Fibroblast of skin of scalp (primary cell): ENCODE measurements at regions not wholly inside any gene's neighbourhood (a gene's known extent, or its start where the extent isn't known, plus 50 kb on each side); places are given as distances from the start of the nearest gene placed in this dataset.
"Not testable (repeated sequence)": the region's sequence is repeated elsewhere in the genome, so short reads cannot be mapped to it uniquely, and the experiment has no call there.

Experiments used
- DNase-seq: peaks from one replicate; pipeline ENCODE4 v3.0.0-alpha.2; 2013

DNA sequence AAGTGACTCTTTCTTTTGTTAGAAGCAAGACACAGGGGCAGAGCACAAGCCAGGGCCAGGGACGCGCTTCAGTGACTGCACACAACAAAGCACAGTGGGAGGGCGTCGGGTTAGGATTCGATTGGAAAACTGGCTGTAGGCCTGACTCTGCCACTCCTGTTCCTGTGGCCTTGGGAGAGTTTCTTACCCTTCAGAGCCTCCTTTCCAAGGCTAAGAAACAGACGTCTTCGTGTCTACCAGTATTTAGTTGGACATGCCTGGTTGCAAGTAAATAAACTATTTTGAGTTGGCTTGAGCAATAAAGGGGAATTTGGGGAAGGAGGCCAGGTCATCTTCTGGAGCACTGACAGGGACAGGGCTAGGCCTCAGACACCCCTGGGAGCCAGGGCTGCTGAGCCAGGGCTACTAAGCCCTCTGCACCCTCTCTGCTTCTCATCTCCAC, 549.1 kb downstream of the INSC start:
- no peak for DNase-seq

DNA sequence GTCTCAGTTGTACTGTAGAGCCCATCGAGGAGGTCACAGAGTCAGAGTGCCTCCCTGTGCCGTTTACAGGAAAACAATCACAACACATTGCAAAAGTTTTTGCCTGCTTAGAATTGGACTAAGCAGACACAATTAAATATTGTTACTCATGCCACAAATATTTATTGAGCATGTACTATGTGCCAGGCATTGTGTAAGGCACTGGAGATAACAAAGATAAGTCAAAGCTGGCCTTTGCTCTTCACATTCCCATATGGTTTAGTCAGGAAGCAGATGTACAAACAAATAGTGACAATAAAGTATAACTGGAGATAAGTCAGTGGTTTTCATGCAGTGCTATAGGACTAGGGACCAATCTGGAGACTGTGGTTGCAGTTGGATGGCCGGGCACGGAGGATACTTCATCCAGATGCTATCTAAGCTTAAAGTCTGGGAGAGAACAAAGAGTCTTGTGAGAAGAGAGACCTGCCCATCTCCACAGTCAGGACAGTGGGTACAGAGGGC, 550.7 kb downstream of the INSC start:
- DNase-seq = no peak

DNA sequence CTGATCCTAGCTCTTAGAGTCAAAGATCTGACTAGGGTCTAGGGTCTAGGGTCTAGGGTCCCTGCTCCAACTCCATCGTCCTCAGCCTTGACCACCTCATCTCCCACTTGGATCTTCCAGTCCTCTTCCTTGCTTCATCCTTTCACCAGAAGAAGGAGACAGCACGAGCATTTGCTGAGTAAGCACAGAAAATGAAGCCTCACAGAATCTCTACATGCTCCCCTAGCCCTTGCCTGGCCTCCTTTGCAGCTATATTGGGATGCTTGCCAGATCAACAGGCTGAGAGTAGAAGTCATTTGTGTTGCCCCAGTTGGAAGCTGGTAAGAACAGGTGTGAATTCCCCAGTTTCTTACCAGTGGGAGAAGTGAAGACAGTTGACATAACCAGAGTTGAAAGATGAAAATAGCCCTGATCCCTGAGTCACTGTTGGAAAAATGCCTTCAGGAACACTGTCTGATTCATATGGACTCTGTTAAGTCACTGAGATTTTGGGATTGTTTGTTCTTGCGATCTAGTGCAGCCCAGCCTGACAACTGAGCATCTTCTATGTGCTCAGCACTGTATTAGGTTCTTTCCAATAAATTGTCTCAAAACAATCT, 552.5 kb downstream of the INSC start:
- no peak for DNase-seq

DNA sequence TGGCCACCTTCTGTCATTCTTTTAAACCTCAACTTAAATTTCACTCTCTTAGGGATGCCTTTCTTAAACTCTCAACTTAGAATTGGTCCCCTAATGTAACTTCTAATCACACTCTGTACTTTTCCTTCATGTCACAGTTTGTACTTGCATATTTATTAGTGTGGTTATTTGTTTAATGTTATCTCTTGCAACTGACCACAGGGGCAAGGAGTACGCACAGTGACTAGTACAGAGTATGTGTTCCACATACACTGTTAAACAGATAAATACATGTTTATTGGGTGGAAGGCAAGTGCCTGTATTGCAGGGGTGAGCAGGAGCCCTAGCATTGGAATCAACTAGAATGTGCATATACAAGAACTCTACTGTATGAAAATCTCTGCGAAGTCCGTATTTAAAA, 554.0 kb downstream of the INSC start:
- no peak for DNase-seq

DNA sequence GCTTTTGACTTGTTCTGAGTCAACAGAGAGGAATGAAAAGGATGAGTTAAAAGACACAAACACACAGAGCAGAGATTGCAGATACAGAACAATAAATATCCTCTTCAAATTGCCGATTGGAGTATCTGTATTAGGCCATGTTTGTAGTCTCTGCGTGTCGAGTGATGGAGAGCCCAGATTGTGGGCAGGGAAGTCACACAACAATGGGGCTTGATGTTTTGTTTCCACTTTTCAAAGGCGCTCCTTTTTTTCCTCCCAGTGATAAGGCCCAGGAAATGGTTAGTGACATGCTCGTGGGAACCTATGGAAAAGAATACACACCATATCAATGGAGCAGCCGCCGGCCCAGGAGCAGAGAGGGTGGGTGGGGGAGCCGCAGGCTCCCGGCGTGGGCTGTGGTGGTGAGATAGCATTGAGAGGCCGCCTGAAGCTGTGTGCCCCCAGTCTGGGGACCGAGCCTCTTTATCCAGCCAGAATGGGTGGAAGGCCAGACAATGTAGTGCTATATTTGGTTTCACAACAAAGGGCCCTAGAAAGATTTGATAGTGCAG, 555.9 kb downstream of the INSC start:
- no peak for DNase-seq

DNA sequence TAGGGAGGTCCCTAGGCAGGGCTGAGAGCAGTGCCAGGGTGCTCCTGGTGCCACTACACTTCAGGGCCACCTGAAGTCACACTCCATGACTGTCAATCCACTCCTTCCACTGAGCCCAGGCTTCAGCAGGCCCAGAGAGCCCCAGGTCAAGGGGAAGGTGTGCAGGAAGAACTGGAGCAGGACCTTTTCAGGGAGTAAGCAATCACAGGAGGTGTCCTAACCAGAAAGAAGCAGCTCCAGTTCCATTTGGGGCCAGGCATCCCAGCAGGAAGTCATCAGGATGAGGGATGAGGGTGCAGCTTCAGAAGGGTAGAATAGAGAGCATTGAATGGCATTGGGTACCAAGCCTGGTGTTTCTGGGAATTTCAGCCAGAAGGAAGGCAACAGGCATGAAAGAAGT, 556.5 kb downstream of the INSC start:
- no peak for DNase-seq

DNA sequence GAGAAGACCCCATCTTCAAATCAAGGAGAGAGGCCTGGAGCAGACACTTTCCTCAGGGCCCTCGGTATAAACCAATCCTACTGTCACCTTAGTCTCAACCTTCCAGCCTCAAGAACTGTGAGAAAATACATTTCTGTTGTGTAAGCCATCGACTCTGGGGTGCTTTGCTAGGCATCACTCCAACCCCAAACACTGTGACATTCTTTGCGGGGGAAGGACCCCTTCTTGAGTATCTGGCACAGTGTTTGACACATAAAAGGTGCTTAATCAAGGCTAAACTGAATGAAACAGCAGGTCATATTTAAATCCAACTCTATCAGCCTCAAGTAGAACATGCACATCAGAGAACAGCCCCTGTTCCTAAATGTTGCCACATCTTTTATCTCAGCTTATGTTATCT, 558.1 kb downstream of the INSC start:
- DNase-seq = no peak

DNA sequence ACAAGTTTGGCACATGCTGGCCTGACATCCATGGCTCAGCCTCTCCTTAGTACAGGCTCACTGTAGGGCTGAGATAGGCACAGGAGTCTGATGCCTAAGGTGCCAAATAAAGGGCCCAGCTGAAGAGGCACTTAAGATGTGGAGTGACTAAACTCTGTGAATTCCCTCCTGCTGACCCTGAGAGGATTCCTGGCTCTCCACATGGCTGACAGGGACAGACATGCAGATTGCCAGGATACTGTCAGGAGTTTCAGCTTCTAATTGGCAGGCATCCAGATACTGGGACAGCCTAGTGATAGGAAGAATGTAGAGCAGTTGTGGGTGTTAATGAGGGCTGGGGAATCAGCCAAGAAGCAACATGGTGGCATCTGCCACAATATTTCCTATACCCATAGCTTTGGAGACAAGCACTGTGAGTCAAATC, 558.7 kb downstream of the INSC start:
- DNase-seq = peak; percentile 15

DNA sequence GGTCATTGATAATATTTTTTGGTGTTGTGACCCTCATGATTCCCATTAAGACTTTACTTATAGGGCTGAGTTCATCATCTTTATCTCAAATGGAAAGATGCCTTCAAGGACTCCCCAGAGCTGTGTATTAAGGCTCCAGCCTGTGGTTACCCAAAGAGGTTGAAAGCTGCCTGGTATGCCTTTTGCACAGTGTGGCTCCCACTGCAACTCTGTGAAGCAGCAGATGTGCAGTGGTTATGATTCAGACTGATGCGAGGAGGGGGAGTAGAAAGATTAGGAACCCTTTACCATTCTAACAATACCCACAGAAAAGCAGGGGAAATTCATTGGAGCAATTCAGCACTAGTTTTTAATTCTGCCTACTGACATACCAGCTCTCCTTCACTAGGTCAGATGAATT, 560.0 kb downstream of the INSC start:
- no peak for DNase-seq

DNA sequence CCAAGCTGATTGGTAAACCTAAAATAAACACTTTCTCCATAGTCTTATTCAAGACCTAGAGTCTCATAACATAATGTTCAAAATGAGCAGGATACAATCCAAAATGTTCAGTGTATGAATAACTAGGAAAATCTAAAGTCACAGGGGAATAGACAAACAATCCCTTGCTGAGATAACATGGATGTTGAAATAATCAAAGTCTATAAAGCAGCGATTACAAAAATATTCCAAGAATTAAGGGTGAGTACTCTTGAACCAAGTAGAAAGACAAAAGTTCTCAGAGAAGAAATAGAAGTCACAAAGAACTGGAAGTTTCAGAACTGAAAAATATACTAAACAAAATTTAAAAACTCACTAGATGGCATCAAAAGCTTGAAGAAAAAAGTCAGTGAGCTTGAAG, 561.0 kb downstream of the INSC start:
- no peak for DNase-seq

DNA sequence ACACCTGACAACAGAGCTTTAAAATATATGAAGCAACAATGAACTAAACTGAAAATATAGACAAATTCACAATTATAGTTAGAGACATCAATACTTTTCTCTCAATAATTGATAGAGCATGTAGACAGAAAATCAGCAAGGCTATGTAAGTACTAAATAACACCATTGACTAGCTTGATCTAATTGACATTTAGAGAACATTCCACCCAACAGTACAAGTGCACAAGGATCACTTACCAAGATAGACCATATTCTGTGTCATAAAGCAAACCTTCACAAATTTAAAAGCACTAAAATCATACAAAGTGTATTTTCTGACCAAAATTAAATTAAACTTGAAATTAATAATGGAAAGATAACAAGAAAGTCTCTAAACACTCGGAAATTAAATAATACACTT, 562.5 kb downstream of the INSC start:
- DNase-seq = no peak

DNA sequence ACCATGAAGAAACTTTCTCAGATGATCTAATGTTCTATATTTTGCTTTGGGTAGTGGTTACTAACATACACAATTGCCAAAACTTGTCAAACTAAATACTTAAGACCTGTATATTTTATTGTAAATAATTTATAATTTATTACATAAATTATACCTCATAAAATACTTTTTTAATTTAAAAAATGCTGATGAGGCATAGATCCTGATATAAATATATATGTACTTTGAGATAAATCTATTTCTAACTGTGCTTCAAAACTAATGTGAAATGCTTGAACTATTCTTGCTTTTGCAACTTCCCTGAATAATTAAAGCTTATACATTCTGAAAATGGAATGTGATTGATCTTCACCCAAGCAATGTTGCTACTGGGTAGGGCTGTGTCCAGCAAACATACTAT, 568.8 kb downstream of the INSC start:
- no peak for DNase-seq

DNA sequence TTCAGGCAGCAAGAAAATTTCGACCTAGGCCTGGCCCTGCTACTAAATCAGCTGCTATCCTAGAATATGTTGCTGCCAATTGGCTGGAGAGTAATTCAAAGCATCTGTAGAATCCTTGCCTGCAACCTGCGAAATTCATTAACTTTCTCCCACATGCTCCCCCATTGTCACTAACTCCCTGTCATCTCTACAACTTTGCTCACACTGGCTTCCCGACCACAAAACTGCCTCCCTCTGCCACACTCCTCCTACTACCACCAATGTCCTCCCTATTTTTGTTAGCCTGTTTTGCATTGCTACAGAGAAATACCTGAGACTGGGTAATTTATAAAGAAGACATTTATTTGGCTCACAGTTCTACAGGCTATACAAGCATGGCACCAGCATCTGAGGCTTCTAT, 570.6 kb downstream of the INSC start:
- DNase-seq = no peak

DNA sequence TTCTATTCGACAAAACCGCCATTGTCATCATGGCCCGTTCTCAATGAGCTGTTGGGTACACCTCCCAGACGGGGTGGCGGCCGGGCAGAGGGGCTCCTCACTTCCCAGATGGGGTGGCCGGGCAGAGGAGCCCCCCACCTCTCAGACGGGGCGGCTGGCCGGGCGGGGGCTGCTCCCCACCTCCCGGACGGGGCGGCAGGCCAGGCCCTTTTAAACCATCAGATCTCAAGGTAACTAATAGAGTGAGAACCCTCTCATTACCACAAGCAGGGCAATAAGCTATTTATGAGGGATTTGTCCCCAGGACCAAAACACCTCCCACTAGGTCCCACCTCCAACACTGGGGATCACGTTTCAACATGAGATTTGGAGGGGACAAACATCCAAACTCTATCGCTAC, 571.5 kb downstream of the INSC start:
- DNase-seq = not testable (repeated sequence)

DNA sequence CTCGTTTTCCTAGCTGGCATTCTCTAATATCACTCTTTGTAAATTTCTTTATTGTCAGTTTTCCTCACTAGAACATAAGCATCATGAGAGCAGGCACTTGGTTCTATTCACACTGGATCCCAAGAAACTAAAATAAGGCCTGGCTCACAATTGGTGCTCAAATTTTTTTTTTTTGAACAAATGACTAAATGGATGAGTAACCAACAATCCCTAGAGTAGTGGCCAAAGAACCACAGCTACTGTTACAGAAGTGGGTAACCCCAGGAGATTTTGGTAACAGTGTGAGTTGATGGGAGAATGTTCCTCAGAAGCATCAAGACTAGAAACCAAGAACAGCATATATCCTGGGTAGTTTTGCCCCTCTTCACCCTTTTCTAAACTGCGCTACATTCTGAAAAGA, 572.6 kb downstream of the INSC start:
- DNase-seq = no peak

DNA sequence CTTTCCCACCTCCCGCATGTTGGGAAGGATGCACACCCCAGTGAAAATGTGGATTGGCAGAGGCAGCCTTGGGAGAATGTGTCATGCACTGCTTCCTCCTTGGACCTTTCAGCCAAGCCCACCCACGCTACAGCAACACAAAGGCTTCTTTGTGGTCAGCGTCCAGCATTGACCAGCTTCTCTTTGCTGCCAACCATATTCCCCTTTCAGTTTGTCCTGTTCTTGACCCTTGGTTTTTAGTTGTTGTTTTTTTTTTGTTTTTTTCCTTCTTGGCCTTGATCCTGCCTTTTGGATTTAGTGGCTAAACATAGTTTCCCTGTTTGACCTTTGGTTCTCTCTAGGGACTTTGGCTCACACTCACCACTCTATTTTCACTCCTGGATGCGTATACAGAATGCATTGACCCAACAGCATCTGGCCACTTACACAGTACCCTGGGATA, 573.6 kb downstream of the INSC start:
- no peak for DNase-seq

DNA sequence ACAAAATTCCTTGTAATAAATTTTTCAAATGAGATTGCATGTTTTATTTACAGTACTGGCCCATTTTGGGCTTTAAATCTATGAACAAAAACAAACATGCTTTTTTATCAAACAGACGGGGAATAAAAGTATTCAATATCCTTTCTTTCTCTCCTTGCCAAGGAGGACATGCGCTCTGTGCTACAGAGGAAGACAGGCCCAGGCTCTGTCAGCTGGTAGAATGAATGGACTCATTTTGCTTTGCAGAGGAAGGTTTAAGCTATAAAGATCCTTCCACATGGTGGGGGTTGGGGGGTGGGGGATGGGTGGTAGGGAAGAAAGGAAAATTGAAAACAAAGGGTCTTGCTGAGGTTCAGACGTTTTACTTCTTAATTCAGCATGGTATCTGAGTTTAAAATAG, 575.6 kb downstream of the INSC start:
- no peak for DNase-seq

DNA sequence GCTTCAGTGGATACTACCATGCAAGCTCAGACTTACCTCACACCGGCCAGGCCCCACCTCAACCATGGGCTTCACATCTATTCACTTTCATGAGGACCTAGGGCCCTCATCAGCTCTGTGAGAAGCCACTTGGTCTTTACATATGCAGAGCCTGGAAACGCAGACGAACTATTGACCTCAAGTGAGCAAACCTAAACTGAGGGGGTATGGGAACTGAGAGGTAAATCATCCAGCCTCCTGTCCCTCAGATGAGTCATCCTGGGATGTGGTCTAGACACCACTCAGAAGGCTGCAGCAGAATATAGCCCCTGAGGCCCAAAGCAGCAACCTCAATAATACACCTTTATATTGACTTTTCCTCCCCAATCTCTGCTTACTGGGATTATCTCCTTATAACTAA, 578.0 kb downstream of the INSC start:
- no peak for DNase-seq

DNA sequence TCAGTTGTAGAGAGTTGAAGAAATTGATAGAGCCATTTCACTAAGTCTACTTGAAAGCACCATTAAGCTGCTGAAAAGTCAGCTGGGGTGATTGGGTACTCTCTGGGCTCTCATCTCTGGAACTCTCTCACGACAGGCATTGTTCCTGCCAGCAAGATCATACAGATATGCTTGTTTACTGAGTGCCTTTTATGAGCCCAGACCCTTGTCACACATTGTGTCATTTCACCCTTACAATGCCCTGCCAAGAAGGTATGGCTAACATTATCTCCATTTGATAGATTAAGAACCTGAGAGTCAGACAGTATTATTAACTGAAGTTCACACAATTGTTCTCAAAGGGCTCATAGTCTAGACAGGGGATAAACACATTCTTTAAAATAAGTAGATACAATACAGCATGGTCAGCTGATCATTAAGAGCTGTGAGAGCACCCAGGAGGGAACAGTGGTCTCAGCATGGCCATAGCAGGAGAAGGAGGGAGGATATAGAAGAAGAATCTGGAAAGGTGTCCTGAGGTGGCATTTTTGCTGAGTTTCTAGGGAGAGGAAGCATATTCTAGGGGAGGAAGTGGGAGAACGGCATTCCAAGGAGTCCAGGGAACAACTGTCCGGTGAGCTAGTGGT, 580.5 kb downstream of the INSC start:
- no peak for DNase-seq

DNA sequence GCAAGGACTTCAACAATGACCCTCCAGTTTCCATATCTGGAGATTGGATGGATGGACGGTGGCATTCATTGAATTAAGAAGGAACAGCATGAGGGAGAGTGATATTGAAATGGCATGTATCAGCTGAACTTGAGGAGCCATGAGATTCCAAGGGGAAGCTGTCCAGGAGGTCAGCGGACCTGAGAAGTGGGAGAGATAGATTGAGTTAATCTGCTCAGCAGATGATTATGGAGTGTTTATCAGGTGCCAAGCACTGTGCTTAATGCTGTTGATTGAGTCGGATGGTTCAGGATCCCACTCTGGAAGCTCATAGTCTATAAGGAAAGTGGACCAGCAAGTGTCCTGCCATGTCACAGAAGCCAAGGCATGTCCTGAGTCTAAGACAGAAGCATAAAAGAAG, 581.3 kb downstream of the INSC start:
- no peak for DNase-seq

DNA sequence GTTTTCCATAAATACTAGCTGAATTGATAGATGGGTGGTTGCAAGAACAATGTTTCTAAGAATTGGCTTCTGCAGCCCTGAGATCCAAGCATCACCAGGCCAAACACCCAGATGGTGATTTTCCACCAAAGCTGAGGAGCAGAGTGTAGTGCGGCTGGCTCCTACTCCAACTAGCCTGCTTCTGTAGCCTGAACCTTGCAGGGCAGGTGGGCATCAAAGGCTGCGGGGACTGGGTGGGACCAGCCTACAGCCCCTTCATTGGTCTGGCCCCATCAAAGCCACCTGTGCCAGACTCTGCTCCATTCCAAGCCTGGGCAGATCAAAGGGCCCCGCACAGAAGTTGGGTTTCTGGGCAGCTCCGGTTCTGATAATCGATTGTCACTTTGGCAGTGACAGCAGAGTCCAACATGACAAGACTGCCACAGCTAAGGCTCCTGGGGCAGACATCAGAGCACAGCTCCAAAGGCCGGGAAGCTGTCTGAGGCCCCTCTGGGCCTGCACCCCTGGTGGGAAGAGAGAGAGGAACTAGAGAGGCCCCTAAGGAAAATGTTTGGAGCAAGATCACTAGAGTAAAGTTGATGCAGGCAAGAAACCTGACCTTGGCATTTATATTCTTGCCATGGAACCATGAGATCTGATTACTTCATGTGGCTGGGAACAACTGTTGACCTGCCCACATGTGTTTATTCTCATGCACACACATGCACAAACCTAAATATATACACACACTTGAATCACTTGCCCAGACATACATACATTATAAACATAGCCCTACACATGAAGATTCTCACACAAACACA, 582.9 kb downstream of the INSC start:
- DNase-seq = no peak

DNA sequence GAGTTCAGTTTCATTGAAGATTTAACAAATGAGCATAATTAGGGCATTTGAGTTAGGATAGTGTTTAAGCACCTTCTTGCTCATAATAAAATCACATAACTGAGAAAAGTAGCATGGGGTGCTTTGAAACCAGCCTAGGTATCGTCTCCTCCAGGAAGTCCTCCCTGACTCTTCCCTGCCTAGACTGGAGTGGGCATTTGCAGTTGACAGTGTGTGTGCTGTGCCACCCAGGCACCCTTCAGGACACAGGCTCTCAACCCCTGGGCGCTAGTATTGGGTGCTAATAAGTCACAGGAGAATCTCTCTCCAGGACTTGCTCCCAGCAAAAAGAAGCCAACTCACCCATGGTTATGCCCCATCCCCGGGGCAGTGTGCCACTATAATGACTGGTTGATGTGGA, 584.1 kb downstream of the INSC start:
- no peak for DNase-seq

DNA sequence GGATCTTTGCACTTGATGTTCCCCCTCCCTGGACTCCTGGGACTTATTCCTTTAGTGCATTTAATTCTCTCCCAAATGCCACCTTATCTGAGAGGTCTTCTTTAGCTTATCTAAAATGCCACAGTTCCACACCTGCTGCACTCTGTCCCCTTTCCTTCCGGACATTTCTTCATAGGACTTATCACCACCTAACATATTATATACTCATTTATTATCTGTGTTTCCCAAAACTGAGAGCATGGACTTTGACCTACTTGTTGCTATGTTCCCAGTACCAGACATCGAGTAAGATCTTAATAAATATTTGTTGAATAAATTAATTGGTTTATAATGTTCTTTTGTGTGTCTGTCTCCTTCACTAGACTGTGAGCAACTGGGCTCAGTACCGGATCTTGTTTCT, 585.3 kb downstream of the INSC start:
- no peak for DNase-seq

DNA sequence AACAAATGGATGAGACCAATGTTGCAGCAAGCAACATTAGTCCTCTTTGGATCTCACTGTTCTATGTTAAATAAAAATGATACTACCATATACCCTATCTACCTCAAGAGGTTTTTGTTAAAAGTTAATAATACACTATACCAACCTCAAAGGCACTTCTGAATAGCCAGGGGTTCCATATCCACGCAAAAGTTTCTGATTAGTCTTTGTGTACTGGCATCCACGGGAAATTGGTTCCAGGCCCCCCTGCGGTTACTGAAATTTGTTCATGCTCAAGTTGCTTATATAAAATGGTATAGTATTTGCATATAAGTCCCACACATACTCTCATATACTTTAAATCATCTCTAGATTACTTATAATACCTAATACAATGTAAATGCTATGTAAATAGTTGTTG, 585.7 kb downstream of the INSC start:
- DNase-seq = no peak
